ENCODE measurements at regions not wholly inside any gene's neighbourhood (a gene's known extent, or its start where the extent isn't known, plus 50 kb on each side); places are given as distances from the start of the nearest gene placed in this dataset.
"Not testable (repeated sequence)": the region's sequence is repeated elsewhere in the genome, so short reads cannot be mapped to it uniquely, and the experiment has no call there.

GRCh38 chr4:38333219-38333618 is 330.8 kb upstream of the KLF3 start:
- no peak overlapping the region for H3K4me3 ChIP-seq (ENCODE audit: low read depth, low read length)
- DNase-seq (ENCODE audit: low read depth): no peak
- TF ChIP-seq CTCF (IDR thresholded peaks at IDR 0.05; ENCODE audit: insufficient read depth, low read depth, low read length, missing control alignments): no peak

- no peak for TF ChIP-seq CTCF (IDR thresholded peaks at IDR 0.05; ENCODE audit: insufficient read depth, low read depth, low read length, missing control alignments)
- H3K4me3 ChIP-seq (ENCODE audit: low read depth, low read length): no peak overlapping the region
- DNase-seq (ENCODE audit: low read depth): no peak
Measured at GRCh38 chr4:38334791-38335190, 329.2 kb upstream of the KLF3 start.

GRCh38 chr4:38338939-38339338 is 325.1 kb upstream of the KLF3 start:
- DNase-seq (ENCODE audit: low read depth); H3K4me3 ChIP-seq (ENCODE audit: low read depth, low read length): not testable (repeated sequence)

GRCh38 chr4:38343608-38344007 is 320.4 kb upstream of the KLF3 start:
- TF ChIP-seq CTCF (IDR thresholded peaks at IDR 0.05; ENCODE audit: insufficient read depth, low read depth, low read length, missing control alignments): no peak
- DNase-seq (ENCODE audit: low read depth): no peak
- no peak overlapping the region for H3K4me3 ChIP-seq (ENCODE audit: low read depth, low read length)

- no peak for TF ChIP-seq CTCF (IDR thresholded peaks at IDR 0.05; ENCODE audit: insufficient read depth, low read depth, low read length, missing control alignments)
- no peak for DNase-seq (ENCODE audit: low read depth)
- H3K4me3 ChIP-seq (ENCODE audit: low read depth, low read length): no peak overlapping the region
Measured at GRCh38 chr4:38344929-38345328, 319.1 kb upstream of the KLF3 start.

GRCh38 chr4:38347251-38347650 is 316.7 kb upstream of the KLF3 start:
- TF ChIP-seq CTCF (IDR thresholded peaks at IDR 0.05; ENCODE audit: insufficient read depth, low read depth, low read length, missing control alignments): no peak
- DNase-seq (ENCODE audit: low read depth): no peak
- no peak overlapping the region for H3K4me3 ChIP-seq (ENCODE audit: low read depth, low read length)

- DNase-seq (ENCODE audit: low read depth): no peak
- no peak overlapping the region for H3K4me3 ChIP-seq (ENCODE audit: low read depth, low read length)
- no peak for TF ChIP-seq CTCF (IDR thresholded peaks at IDR 0.05; ENCODE audit: insufficient read depth, low read depth, low read length, missing control alignments)
Measured at GRCh38 chr4:38354421-38354820, 309.6 kb upstream of the KLF3 start.

GRCh38 chr4:38354872-38355271 is 309.1 kb upstream of the KLF3 start:
- no peak for TF ChIP-seq CTCF (IDR thresholded peaks at IDR 0.05; ENCODE audit: insufficient read depth, low read depth, low read length, missing control alignments)
- no peak for DNase-seq (ENCODE audit: low read depth)
- no peak overlapping the region for H3K4me3 ChIP-seq (ENCODE audit: low read depth, low read length)
